Naive thymus-derived CD8-positive, alpha-beta T cell (primary cell): ENCODE measurements at regions not wholly inside any gene's neighbourhood (a gene's known extent, or its start where the extent isn't known, plus 50 kb on each side); places are given as distances from the start of the nearest gene placed in this dataset.
"Not testable (repeated sequence)": the region's sequence is repeated elsewhere in the genome, so short reads cannot be mapped to it uniquely, and the experiment has no call there.

Experiments used
- ATAC-seq, 2 donors: fragments of 150-1000 bp; cut with Tn5 transposase in 1 of 2; sonication (Bioruptor Pico), chemical (Tn5 transposase) in 1 of 2; 1 replicate in 1 of 2; 2 replicates in 1 of 2; pipeline ENCODE4 v1.10.0; 2021; ENCODE audit warnings: mild to moderate bottlenecking in 2 of 2, moderate library complexity in 2 of 2
- POLR2A ChIA-PET: fragments of 350-600 bp; sonication (Branson Sonifier 250); formaldehyde crosslinking; loops from one replicate; lab custom pipeline; 2021; ENCODE audit warnings: antibody characterized with exemption; lab: Charles Lee
- DNase-seq, 10 donors: peaks; one replicate each; pipeline versions ENCODE4 v3.0.0 to v3.0.0-alpha.2; 2020 to 2022
- H3K27ac Mint-ChIP-seq, 10 donors: one replicate each; pipeline ENCODE4 v1.8.0; 2020 to 2022; ENCODE audit warnings: mild to moderate bottlenecking in 10 of 10, mixed read lengths in 10 of 10, moderate library complexity in 4 of 10, inconsistent platforms in 1 of 10
- H3K27me3 Mint-ChIP-seq, 5 donors: one replicate each; pipeline ENCODE4 v1.8.0; 2021 to 2022; ENCODE audit warnings: mixed read lengths in 5 of 5
- H3K36me3 Mint-ChIP-seq, 3 donors: one replicate each; pipeline ENCODE4 v1.8.0; 2020 to 2022; ENCODE audit warnings: mixed read lengths in 3 of 3, mild to moderate bottlenecking in 2 of 3, inconsistent platforms in 1 of 3
- H3K4me1 Mint-ChIP-seq, 4 donors: one replicate each; pipeline ENCODE4 v1.8.0; 2021 to 2022; ENCODE audit warnings: mixed read lengths in 4 of 4
- H3K4me3 Mint-ChIP-seq, 10 donors: one replicate each; pipeline ENCODE4 v1.8.0; 2020 to 2022; ENCODE audit warnings: mild to moderate bottlenecking in 10 of 10, mixed read lengths in 10 of 10, moderate library complexity in 6 of 10, inconsistent platforms in 1 of 10
- H3K9me3 Mint-ChIP-seq, 9 donors: one replicate each; pipeline ENCODE4 v1.8.0; 2020 to 2022; ENCODE audit warnings: mixed read lengths in 9 of 9, mild to moderate bottlenecking in 3 of 9, inconsistent platforms in 1 of 9, moderate library complexity in 1 of 9

- ATAC-seq (no peak), DNase-seq (no peak)
- no peak overlapping the region for H3K27ac Mint-ChIP-seq
- H3K4me1 Mint-ChIP-seq, result no peaks in the 10 kb centered on the region
- H3K4me3 Mint-ChIP-seq, result no peak overlapping the region
- POLR2A ChIA-PET, result no interaction called here
- no peaks in the 10 kb centered on the region for H3K27me3 Mint-ChIP-seq
- no peaks in the 10 kb centered on the region for H3K36me3 Mint-ChIP-seq
- H3K9me3 Mint-ChIP-seq, result peaks cover 0 to 20% (median 2%) of the 10 kb centered on the region in 9 donors
Observed at GRCh38 chr4:167802463-167803212, 289.7 kb upstream of the ANXA10 start.

GRCh38 chr4:167811958-167812357 lies 280.4 kb upstream of the ANXA10 start:
- Mint-ChIP-seq H3K9me3 (peaks cover 0 to 23% (median 16%) of the 10 kb centered on the region in 9 donors), H3K27me3 (no peaks in the 10 kb centered on the region)

GRCh38 chr4:167826281-167826680 lies 266.1 kb upstream of the ANXA10 start:
- H3K4me3 Mint-ChIP-seq, result no peak overlapping the region
- no peak for DNase-seq
- POLR2A ChIA-PET, result no interaction called here
- no peaks in the 10 kb centered on the region for H3K4me1 Mint-ChIP-seq
- H3K27ac Mint-ChIP-seq, result no peak overlapping the region
- no peaks in the 10 kb centered on the region for H3K27me3 Mint-ChIP-seq
- ATAC-seq, result no peak
- no peaks in the 10 kb centered on the region for H3K36me3 Mint-ChIP-seq
- H3K9me3 Mint-ChIP-seq, result peaks cover 0 to 19% (median 0%) of the 10 kb centered on the region in 9 donors

More at GRCh38 chr4:167811958-167812357, 280.4 kb upstream of the ANXA10 start:
- POLR2A ChIA-PET, result no interaction called here
- H3K4me1 Mint-ChIP-seq, result no peaks in the 10 kb centered on the region
- DNase-seq, result no peak
- peaks cover 0 to 9% (median 0%) of the 10 kb centered on the region in 3 donors for H3K36me3 Mint-ChIP-seq
- no peak for ATAC-seq
- H3K27ac Mint-ChIP-seq, result no peak overlapping the region
- no peak overlapping the region for H3K4me3 Mint-ChIP-seq

GRCh38 chr4:167831855-167832254 lies 260.5 kb upstream of the ANXA10 start:
- ATAC-seq (no peak), DNase-seq (no peak)
- H3K27ac Mint-ChIP-seq, result no peak overlapping the region
- H3K27me3 Mint-ChIP-seq, result no peaks in the 10 kb centered on the region
- no peak overlapping the region for H3K4me3 Mint-ChIP-seq
- no peaks in the 10 kb centered on the region for H3K36me3 Mint-ChIP-seq
- POLR2A ChIA-PET, result no interaction called here
- H3K9me3 Mint-ChIP-seq, result peaks cover 0 to 20% (median 0%) of the 10 kb centered on the region in 9 donors
- H3K4me1 Mint-ChIP-seq, result no peaks in the 10 kb centered on the region

- Mint-ChIP-seq H3K9me3 (peaks cover 0 to 3% (median 0%) of the 10 kb centered on the region in 9 donors), H3K27ac (no peak overlapping the region), H3K4me1 (no peaks in the 10 kb centered on the region), H3K4me3 (no peak overlapping the region), H3K36me3 (no peaks in the 10 kb centered on the region), H3K27me3 (no peaks in the 10 kb centered on the region)
- POLR2A ChIA-PET, result no interaction called here
- no peak for DNase-seq
- no peak for ATAC-seq
Observed at GRCh38 chr4:167838686-167839085, 253.7 kb upstream of the ANXA10 start.

- POLR2A ChIA-PET, result no interaction called here
- H3K27ac Mint-ChIP-seq, result no peak overlapping the region
- DNase-seq (no peak), ATAC-seq (no peak)
- no peaks in the 10 kb centered on the region for H3K36me3 Mint-ChIP-seq
- no peaks in the 10 kb centered on the region for H3K4me1 Mint-ChIP-seq
- no peaks in the 10 kb centered on the region for H3K27me3 Mint-ChIP-seq
- H3K4me3 Mint-ChIP-seq, result no peak overlapping the region
- H3K9me3 Mint-ChIP-seq, result peaks cover 0 to 4% (median 0%) of the 10 kb centered on the region in 9 donors
Observed at GRCh38 chr4:167842487-167842886, 249.8 kb upstream of the ANXA10 start.

GRCh38 chr4:167854881-167855280 lies 237.5 kb upstream of the ANXA10 start:
- ATAC-seq (no peak), DNase-seq (no peak)
- peaks cover 0 to 15% (median 2%) of the 10 kb centered on the region in 9 donors for H3K9me3 Mint-ChIP-seq
- H3K27ac Mint-ChIP-seq, result no peak overlapping the region
- no peaks in the 10 kb centered on the region for H3K4me1 Mint-ChIP-seq
- H3K27me3 Mint-ChIP-seq, result peaks cover 0 to 2% (median 0%) of the 10 kb centered on the region in 5 donors
- H3K36me3 Mint-ChIP-seq, result no peaks in the 10 kb centered on the region
- POLR2A ChIA-PET, result no interaction called here
- H3K4me3 Mint-ChIP-seq, result no peak overlapping the region

- peaks cover 0 to 22% (median 2%) of the 10 kb centered on the region in 9 donors for H3K9me3 Mint-ChIP-seq
Observed at GRCh38 chr4:167858127-167858526, 234.2 kb upstream of the ANXA10 start.

GRCh38 chr4:167867191-167867590 lies 225.1 kb upstream of the ANXA10 start:
- peaks cover 0 to 7% (median 0%) of the 10 kb centered on the region in 9 donors for H3K9me3 Mint-ChIP-seq
- no peaks in the 10 kb centered on the region for H3K27me3 Mint-ChIP-seq
- ATAC-seq (no peak), DNase-seq (no peak)
- no peak overlapping the region for H3K4me3 Mint-ChIP-seq
- no peaks in the 10 kb centered on the region for H3K36me3 Mint-ChIP-seq
- H3K4me1 Mint-ChIP-seq, result no peaks in the 10 kb centered on the region
- no peak overlapping the region for H3K27ac Mint-ChIP-seq
- POLR2A ChIA-PET, result no interaction called here

More at GRCh38 chr4:167858127-167858526, 234.2 kb upstream of the ANXA10 start:
- H3K4me3 Mint-ChIP-seq, POLR2A ChIA-PET, DNase-seq, H3K36me3 Mint-ChIP-seq, H3K27ac Mint-ChIP-seq, ATAC-seq, H3K4me1 Mint-ChIP-seq, H3K27me3 Mint-ChIP-seq: not testable (repeated sequence)

GRCh38 chr4:167868163-167868562 lies 224.2 kb upstream of the ANXA10 start:
- DNase-seq (no peak), ATAC-seq (no peak)
- H3K27ac Mint-ChIP-seq, result no peak overlapping the region
- POLR2A ChIA-PET, result no interaction called here
- H3K9me3 Mint-ChIP-seq, result peaks cover 0 to 7% (median 0%) of the 10 kb centered on the region in 9 donors
- H3K27me3 Mint-ChIP-seq, result no peaks in the 10 kb centered on the region
- no peaks in the 10 kb centered on the region for H3K36me3 Mint-ChIP-seq
- no peak overlapping the region for H3K4me3 Mint-ChIP-seq
- no peaks in the 10 kb centered on the region for H3K4me1 Mint-ChIP-seq

- ATAC-seq, result no peak
- POLR2A ChIA-PET, result no interaction called here
- Mint-ChIP-seq H3K4me3 (no peak overlapping the region), H3K9me3 (peaks cover 0 to 16% (median 0%) of the 10 kb centered on the region in 9 donors), H3K27me3 (no peaks in the 10 kb centered on the region), H3K4me1 (no peaks in the 10 kb centered on the region), H3K36me3 (no peaks in the 10 kb centered on the region), H3K27ac (no peak overlapping the region)
- no peak for DNase-seq
Observed at GRCh38 chr4:167873496-167873895, 218.8 kb upstream of the ANXA10 start.

GRCh38 chr4:167876091-167876490 lies 216.2 kb upstream of the ANXA10 start:
- H3K27ac Mint-ChIP-seq, H3K4me3 Mint-ChIP-seq, DNase-seq, H3K4me1 Mint-ChIP-seq, H3K27me3 Mint-ChIP-seq, ATAC-seq, POLR2A ChIA-PET, H3K36me3 Mint-ChIP-seq: not testable (repeated sequence)
- peaks cover 0 to 26% (median 2%) of the 10 kb centered on the region in 9 donors for H3K9me3 Mint-ChIP-seq

GRCh38 chr4:167877826-167878225 lies 214.5 kb upstream of the ANXA10 start:
- H3K4me3 Mint-ChIP-seq, DNase-seq, H3K36me3 Mint-ChIP-seq, ATAC-seq, POLR2A ChIA-PET, H3K27ac Mint-ChIP-seq, H3K27me3 Mint-ChIP-seq, H3K4me1 Mint-ChIP-seq: not testable (repeated sequence)
- peaks cover 0 to 26% (median 2%) of the 10 kb centered on the region in 9 donors for H3K9me3 Mint-ChIP-seq

- DNase-seq (no peak), ATAC-seq (no peak)
- Mint-ChIP-seq H3K9me3 (peaks cover 0 to 10% (median 2%) of the 10 kb centered on the region in 9 donors), H3K36me3 (no peaks in the 10 kb centered on the region), H3K4me1 (no peaks in the 10 kb centered on the region), H3K27me3 (peaks cover 0 to 1% (median 0%) of the 10 kb centered on the region in 5 donors), H3K27ac (peak overlapping the region in 1 of 10 donors; percentile 36), H3K4me3 (no peak overlapping the region)
- POLR2A ChIA-PET, result no interaction called here
Observed at GRCh38 chr4:167883266-167883665, 209.1 kb upstream of the ANXA10 start.
